SH-SY5Y (cell line): ENCODE measurements at regions not wholly inside any gene's neighbourhood (a gene's known extent, or its start where the extent isn't known, plus 50 kb on each side); places are given as distances from the start of the nearest gene placed in this dataset.

Source experiments
- GATA2 ChIP-seq: IDR thresholded peaks from 2 replicates; pipeline ENCODE4 v1.6.1; 2011; ENCODE audit warnings: mild to moderate bottlenecking, low read depth, low read length
- GATA3 ChIP-seq: IDR thresholded peaks from 2 replicates; pipeline ENCODE4 v1.6.1; 2011; ENCODE audit warnings: low read depth, mild to moderate bottlenecking, low read length, moderate library complexity

GRCh38 chr13:31394506-31394905 lies 194.7 kb downstream of the B3GLCT start:
- no peak for TF ChIP-seq GATA2
- TF ChIP-seq GATA3 = no peak
